Muscle layer of colon (tissue), 2 donors: ENCODE measurements at regions not wholly inside any gene's neighbourhood (a gene's known extent, or its start where the extent isn't known, plus 50 kb on each side); places are given as distances from the start of the nearest gene placed in this dataset.

ENCODE experiments used
- H3K27ac ChIP-seq: one replicate; pipeline ENCODE4 v1.7.0; 2013; ENCODE audit warnings: low read depth, mild to moderate bottlenecking, low read length, moderate library complexity
- H3K27me3 ChIP-seq, 2 donors: one replicate each; pipeline ENCODE4 v1.7.0; 2013; ENCODE audit warnings: low read length in 2 of 2, mild to moderate bottlenecking in 2 of 2; ENCODE audit not compliant: insufficient read depth in 2 of 2, control insufficient read depth in 1 of 2
- H3K36me3 ChIP-seq: one replicate; pipeline ENCODE4 v1.7.0; 2013; ENCODE audit warnings: mild to moderate bottlenecking, low read length; ENCODE audit not compliant: insufficient read depth
- H3K4me1 ChIP-seq: one replicate; pipeline ENCODE4 v1.7.0; 2013; ENCODE audit warnings: mild to moderate bottlenecking, low read length; ENCODE audit not compliant: insufficient read depth
- H3K4me3 ChIP-seq, 2 donors: one replicate each; pipeline ENCODE4 v1.7.0; 2013; ENCODE audit warnings: low read length in 2 of 2, low read depth in 1 of 2, mild to moderate bottlenecking in 1 of 2, moderate library complexity in 1 of 2
- H3K9ac ChIP-seq: one replicate; pipeline ENCODE4 v1.7.0; 2013; ENCODE audit warnings: low read length
- H3K9me3 ChIP-seq: one replicate; pipeline ENCODE4 v1.7.0; 2013; ENCODE audit warnings: mild to moderate bottlenecking, low read length
- donor health status: abdominal sarcoma.
- donor health status: Adenocarcinoma of cecum.

DNA sequence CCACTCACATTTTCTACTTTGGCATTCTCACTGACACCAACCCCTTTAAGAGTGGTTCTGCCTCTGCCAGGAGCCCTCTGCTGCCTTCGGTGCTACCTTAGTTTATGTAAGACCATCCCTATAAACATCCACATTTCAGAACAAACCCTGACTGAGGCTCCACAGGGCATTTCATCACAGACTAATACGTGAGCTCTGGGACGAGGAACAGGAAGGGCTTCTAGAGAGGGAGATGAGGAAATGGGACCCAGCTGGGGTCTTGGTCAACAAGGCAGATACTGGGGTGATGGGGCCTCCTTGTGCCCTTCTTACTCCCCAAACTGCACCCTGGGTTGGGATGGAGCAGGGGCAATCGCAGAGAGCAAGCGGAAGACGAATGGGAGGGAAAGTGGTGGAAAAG lies 86.5 kb upstream of the FYN start:
- Histone ChIP-seq H3K27ac (no peak overlapping the region), H3K9me3 (no peaks in the 10 kb centered on the region), H3K9ac (no peak overlapping the region), H3K4me3 (no peak overlapping the region), H3K27me3 (no peaks in the 10 kb centered on the region), H3K4me1 (no peaks in the 10 kb centered on the region), H3K36me3 (no peaks in the 10 kb centered on the region)

DNA sequence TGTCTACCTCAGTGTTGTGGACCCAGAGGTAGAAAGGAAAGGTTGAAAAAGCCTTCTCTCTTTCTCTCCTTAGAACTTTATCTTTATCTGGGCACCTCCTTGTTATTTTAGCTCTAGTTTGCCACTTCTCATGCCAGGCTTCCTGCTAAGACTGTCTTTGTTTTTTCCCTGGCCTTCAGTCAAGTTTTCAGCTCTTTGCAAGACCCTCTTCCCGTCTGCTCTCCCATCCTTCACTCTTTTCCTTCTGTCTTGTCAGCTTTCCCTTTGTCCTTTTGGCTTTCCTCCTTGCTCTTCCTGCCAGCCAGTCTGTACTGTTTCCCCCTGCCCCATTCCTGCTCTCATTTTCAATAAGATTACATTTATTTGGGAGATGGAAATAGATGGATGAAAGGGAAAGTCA lies 86.8 kb upstream of the CCN6 start:
- no peaks in the 10 kb centered on the region for H3K36me3 ChIP-seq
- no peaks in the 10 kb centered on the region for H3K9me3 ChIP-seq

DNA sequence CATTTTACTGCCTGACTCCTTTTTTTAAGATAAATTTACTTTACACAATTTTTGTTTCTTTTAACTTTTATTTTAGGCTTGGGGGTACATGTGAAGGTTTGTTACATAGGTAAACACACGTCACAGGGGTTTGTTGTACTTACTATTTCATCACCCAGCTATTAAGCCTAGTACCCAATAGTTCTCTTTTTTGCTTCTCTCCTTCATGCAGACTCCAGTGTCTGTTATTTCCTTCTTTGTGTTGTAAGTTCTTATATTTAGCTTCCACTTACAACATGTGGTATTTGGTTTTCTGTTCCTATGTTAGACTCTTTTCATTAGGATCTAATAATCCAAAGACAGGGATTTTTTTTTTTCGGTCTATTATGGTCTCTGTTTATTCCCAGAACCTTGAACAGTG lies 83.5 kb upstream of the CCN6 start:
- Histone ChIP-seq H3K9ac (no peak overlapping the region), H3K27me3 (no peaks in the 10 kb centered on the region), H3K27ac (no peak overlapping the region), H3K9me3 (no peaks in the 10 kb centered on the region), H3K4me1 (no peaks in the 10 kb centered on the region), H3K4me3 (no peak overlapping the region), H3K36me3 (no peaks in the 10 kb centered on the region)

More for the DNA sequence above, 86.8 kb upstream of the CCN6 start:
- no peaks in the 10 kb centered on the region for H3K27me3 ChIP-seq
- H3K4me1 ChIP-seq = no peaks in the 10 kb centered on the region
- H3K27ac ChIP-seq = no peak overlapping the region
- no peak overlapping the region for H3K9ac ChIP-seq
- no peak overlapping the region for H3K4me3 ChIP-seq

DNA sequence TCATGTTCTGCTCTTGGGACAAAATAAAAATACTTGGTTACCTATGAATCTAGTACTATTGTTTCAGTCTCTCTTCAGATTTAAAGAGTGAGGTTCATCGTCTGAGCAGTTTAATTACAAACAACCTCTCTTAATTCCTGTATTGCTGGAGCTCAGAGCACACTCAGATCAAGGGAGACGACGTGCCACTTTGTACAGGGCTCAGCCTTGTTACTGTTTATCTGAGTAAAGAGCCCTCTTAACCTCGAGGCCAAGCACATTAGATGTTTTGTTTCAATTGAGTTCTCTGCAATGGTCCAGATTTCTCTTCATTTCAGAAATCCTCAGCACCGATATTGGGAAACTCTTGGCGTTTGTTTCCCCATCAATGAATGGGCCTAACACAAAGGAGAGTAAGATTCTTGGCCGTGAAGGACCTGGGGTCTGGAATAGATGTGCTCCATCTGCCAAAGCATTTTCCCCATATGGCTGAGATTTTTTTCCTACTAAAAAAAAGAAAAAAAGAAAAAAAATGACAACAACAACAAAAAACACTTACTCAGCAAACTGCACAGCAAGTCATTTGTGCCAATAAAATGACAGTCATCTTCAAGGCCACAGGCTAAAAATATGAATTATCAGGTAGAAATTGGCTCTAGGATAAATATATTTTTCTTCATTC lies 82.6 kb upstream of the CCN6 start:
- H3K36me3 ChIP-seq = no peaks in the 10 kb centered on the region
- H3K9me3 ChIP-seq = no peaks in the 10 kb centered on the region
- no peak overlapping the region for H3K27ac ChIP-seq
- H3K9ac ChIP-seq = no peak overlapping the region
- no peak overlapping the region for H3K4me3 ChIP-seq
- H3K27me3 ChIP-seq = no peaks in the 10 kb centered on the region
- H3K4me1 ChIP-seq = no peaks in the 10 kb centered on the region

DNA sequence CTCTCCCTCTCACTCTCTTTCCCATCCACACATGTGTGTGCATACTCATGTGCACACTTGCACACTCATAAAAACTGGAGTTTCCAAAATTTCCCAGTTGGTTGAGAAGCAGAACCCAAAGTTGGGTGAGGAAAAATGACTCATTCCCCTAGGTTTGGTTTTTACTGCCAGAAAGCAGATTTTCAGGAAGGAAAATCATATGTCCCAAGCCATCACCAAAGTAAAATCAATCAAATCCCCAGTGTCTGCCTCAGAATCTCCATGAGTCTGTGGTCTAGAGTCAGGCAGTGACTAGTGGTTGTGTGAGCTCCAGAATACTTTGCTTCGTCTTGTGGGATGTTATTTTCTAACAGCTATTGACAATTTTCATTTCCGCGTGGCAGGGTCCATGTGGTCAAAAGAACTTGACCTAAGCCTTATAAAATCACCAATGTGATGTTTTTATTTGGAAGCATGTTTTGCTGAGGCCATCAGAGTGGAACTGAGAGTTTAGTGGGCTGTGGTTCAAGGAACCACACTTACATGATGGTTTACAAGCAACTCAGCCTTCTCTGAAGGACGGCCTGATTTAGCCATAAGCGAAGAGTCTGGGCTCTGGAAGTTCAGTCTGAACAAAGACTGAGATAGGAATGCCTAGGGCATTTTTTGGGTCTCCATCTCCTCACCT lies 81.9 kb upstream of the CCN6 start:
- Histone ChIP-seq H3K9ac (no peak overlapping the region), H3K27me3 (no peaks in the 10 kb centered on the region), H3K4me3 (no peak overlapping the region), H3K36me3 (no peaks in the 10 kb centered on the region), H3K4me1 (no peaks in the 10 kb centered on the region), H3K27ac (no peak overlapping the region), H3K9me3 (no peaks in the 10 kb centered on the region)

DNA sequence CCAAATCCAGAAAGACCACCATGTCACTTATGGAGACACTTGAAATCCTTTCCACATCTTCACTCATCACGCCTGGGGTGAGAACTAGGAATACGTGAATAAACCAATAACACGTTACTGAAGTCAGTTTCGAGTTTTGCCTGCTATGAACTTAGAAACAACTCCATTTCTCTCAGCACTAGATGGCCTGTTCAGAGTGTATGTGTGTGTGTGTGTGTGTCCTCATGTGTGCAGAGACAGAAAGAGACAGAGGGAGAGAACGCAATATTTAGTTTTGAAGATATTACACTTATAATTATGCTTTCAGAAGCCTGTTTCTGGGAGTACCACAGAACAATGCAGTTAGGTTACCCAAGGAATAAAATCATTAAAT lies 81.2 kb upstream of the CCN6 start:
- no peak overlapping the region for H3K27ac ChIP-seq
- H3K4me3 ChIP-seq = no peak overlapping the region

DNA sequence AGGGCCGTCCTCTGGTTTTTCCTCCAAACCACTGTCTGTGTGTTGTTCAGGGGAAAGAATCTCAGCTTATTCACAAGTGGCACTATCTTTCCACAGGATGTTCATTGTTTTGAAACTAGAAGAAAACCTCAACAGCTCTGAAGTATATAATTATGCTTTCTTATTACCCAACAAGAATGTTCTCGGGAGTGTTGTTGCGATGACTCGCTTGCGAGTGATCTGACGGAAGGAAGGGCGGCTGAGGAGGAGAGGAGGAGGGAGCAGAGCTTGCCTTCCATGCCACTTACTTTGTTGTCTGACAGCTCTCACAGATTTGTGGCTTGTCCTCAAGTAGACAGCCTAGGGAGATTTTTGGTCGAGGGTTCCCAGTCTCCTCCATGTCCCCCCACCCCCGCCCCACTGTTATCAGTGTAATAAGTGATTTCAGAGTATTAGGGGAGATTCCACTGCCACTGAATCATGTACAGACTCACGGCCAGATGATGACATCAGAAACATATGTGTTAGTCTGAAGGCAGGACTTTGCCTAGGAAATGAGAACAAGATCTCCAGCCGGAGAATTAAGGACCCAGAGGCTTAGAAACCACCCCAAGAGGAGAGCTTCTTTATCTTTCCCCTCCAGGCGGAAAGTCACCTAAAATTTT lies 80.7 kb upstream of the CCN6 start:
- no peaks in the 10 kb centered on the region for H3K9me3 ChIP-seq
- H3K27me3 ChIP-seq = no peaks in the 10 kb centered on the region
- H3K4me1 ChIP-seq = no peaks in the 10 kb centered on the region
- no peak overlapping the region for H3K27ac ChIP-seq
- no peak overlapping the region for H3K9ac ChIP-seq
- H3K4me3 ChIP-seq = no peak overlapping the region
- no peaks in the 10 kb centered on the region for H3K36me3 ChIP-seq

More for the DNA sequence above, 81.2 kb upstream of the CCN6 start:
- Histone ChIP-seq H3K4me1 (no peaks in the 10 kb centered on the region), H3K27me3 (no peaks in the 10 kb centered on the region), H3K36me3 (no peaks in the 10 kb centered on the region), H3K9ac (no peak overlapping the region), H3K9me3 (no peaks in the 10 kb centered on the region)

DNA sequence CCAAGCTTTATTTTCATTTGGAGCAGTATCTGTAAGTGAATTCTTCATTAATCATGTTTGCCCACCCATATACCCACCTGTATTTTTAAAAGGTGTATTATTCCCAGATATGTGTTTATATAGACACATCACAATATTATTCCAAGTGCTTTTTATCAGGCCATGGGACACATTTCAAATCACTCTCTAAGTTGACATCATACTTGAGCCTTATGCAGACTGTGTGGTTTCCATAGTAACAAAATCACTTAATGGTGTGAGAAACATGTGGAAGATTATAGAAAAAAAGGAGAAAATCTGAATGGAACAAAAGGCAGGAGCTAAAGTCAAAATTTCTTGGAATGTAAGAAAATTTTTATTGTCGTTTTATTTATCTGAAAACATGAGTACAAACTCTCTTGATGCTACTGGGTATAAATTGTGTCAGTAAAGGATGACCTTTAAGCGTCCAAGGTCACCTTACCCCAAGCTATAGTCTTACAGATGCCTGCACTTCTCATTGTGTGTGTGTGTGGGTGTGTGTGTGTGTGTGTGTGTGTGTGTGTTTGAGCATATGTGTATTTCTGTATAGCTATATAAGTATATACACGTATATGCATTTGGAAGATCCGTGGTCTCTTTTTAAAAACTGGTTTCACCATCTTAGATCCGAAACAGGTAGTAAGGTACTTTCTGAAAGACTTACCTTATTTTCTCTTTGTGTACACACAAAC lies 79.8 kb upstream of the CCN6 start:
- Histone ChIP-seq H3K27ac (no peak overlapping the region), H3K9me3 (no peaks in the 10 kb centered on the region), H3K36me3 (no peaks in the 10 kb centered on the region), H3K27me3 (no peaks in the 10 kb centered on the region), H3K4me3 (no peak overlapping the region), H3K4me1 (no peaks in the 10 kb centered on the region), H3K9ac (no peak overlapping the region)

DNA sequence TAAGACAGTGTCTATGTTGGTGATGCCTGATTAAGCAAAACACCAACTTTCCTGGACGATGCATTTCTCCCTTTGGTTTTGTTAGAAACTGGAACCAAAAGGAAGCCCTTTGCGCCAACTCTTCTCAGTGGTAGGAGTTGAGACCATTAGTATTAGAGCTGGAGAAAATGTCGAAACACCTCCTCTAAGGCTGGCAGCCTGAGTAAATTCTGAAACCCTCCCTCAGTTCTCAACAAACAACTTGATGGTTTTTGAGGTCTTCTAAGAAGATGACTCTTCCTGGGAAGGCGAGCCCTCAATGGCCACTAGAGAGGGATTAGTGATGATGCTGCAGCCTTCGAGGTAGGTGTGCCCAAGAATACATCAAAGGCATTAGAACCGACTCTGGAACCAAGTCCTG lies 78.4 kb upstream of the CCN6 start:
- no peaks in the 10 kb centered on the region for H3K36me3 ChIP-seq
- H3K4me1 ChIP-seq = no peaks in the 10 kb centered on the region
- no peaks in the 10 kb centered on the region for H3K27me3 ChIP-seq
- no peaks in the 10 kb centered on the region for H3K9me3 ChIP-seq
- no peak overlapping the region for H3K4me3 ChIP-seq
- no peak overlapping the region for H3K27ac ChIP-seq
- H3K9ac ChIP-seq = no peak overlapping the region

DNA sequence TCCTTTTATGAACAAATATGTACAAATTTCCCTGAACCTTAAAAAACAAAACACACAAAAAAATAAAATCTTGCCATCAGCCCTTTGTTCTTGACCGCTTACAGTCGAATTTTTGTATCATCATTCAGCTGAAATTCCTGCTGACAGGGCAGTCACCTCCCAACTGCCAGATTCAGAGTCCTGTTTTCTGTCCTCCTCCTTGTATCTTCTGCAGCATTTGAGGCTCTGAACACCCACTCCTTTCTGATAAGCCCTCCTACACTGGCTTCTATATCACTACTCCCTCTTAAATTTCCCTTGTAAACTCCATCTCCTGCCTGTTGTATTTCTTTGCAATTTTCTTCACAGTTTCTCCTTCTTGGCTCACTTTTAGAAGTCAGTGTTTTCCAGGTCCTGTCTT lies 77.8 kb upstream of the CCN6 start:
- H3K9me3 ChIP-seq = no peaks in the 10 kb centered on the region
- H3K4me1 ChIP-seq = no peaks in the 10 kb centered on the region
- no peaks in the 10 kb centered on the region for H3K27me3 ChIP-seq

DNA sequence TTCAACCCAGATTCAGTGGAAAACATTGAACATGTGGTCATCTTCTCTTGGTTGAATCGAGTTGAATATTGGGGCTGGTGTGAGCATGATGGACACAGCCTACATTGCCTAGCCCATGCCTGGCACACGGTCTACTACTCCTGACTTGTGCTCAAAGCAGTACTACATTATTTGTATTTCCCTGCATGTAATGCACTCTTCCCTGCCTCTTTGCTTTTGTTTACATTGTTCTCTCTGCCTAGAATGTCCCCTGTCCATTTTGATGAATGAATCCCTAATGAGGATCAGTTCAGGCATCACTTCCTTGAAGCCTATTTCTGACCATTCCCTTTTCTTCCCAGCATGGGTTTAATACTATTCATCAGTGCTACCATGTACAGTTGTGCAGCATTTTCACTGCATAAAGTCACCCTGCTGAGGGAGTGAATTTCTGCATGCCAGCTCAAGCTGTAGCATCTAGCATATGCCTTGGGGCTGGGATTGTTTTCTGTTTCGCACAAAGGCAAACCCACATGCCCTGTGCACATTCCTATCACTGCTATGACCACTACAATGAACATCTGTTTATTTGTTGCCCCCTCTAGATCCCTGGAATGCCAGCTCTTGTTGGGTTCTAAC lies 75.3 kb upstream of the CCN6 start:
- H3K9me3 ChIP-seq = no peaks in the 10 kb centered on the region
- H3K27me3 ChIP-seq = no peaks in the 10 kb centered on the region
- H3K4me1 ChIP-seq = no peaks in the 10 kb centered on the region
- no peak overlapping the region for H3K27ac ChIP-seq
- no peak overlapping the region for H3K9ac ChIP-seq
- no peaks in the 10 kb centered on the region for H3K36me3 ChIP-seq
- no peak overlapping the region for H3K4me3 ChIP-seq

More for the DNA sequence above, 77.8 kb upstream of the CCN6 start:
- no peaks in the 10 kb centered on the region for H3K36me3 ChIP-seq
- no peak overlapping the region for H3K9ac ChIP-seq
- no peak overlapping the region for H3K4me3 ChIP-seq
- no peak overlapping the region for H3K27ac ChIP-seq
